CD4-positive, alpha-beta memory T cell (primary cell): ENCODE measurements at regions not wholly inside any gene's neighbourhood (a gene's known extent, or its start where the extent isn't known, plus 50 kb on each side); places are given as distances from the start of the nearest gene placed in this dataset.

Source experiments
- CTCF ChIA-PET: fragments of 350-600 bp; sonication (Branson Sonifier 250); formaldehyde crosslinking; loops from one replicate; lab custom pipeline; 2021; ENCODE audit warnings: inconsistent platforms; ENCODE audit not compliant: partially characterized antibody; lab: Charles Lee
- POLR2A ChIA-PET: fragments of 350-600 bp; sonication (Branson Sonifier 250); formaldehyde crosslinking; loops from one replicate; lab custom pipeline; 2021; ENCODE audit not compliant: partially characterized antibody; lab: Charles Lee
- DNase-seq, 5 donors: peaks; one replicate each; pipeline versions ENCODE4 v3.0.0 to v3.0.0-alpha.2; 2020 to 2022; ENCODE audit warnings: mixed read lengths in 1 of 5
- H3K27ac ChIP-seq: one replicate; pipeline ENCODE4 v1.7.0; 2013; ENCODE audit warnings: low read depth, low read length
- H3K27me3 ChIP-seq: 2 replicates; pipeline ENCODE4 v1.7.0; 2013; ENCODE audit warnings: mild to moderate bottlenecking, low read length, moderate library complexity; ENCODE audit not compliant: insufficient read depth
- H3K36me3 ChIP-seq: 2 replicates; pipeline ENCODE4 v1.7.0; 2013; ENCODE audit warnings: mild to moderate bottlenecking, low read length, moderate library complexity; ENCODE audit not compliant: insufficient read depth
- H3K4me1 ChIP-seq: 2 replicates; pipeline ENCODE4 v1.7.0; 2013; ENCODE audit warnings: mild to moderate bottlenecking, low read length, moderate library complexity; ENCODE audit not compliant: insufficient read depth
- H3K4me3 ChIP-seq, 2 donors: one replicate each; pipeline ENCODE4 v1.7.0; 2013; ENCODE audit warnings: low read length in 2 of 2, mild to moderate bottlenecking in 1 of 2
- H3K9me3 ChIP-seq, 2 donors: one replicate each; pipeline ENCODE4 v1.7.0; 2013; ENCODE audit warnings: low read length in 2 of 2, control low read depth in 1 of 2; ENCODE audit not compliant: control insufficient read depth in 1 of 2
- H3K27ac Mint-ChIP-seq, 7 donors: one replicate each; pipeline ENCODE4 v1.8.0; 2020 to 2021; ENCODE audit warnings: mixed read lengths in 7 of 7, mild to moderate bottlenecking in 6 of 7, inconsistent platforms in 3 of 7, moderate library complexity in 3 of 7
- H3K27me3 Mint-ChIP-seq, 2 donors: one replicate each; pipeline ENCODE4 v1.8.0; 2020 to 2021; ENCODE audit warnings: mixed read lengths in 2 of 2
- H3K36me3 Mint-ChIP-seq, 2 donors: one replicate each; pipeline ENCODE4 v1.8.0; 2020 to 2021; ENCODE audit warnings: mixed read lengths in 2 of 2, inconsistent platforms in 1 of 2, mild to moderate bottlenecking in 1 of 2
- H3K4me1 Mint-ChIP-seq, 4 donors: one replicate each; pipeline ENCODE4 v1.8.0; 2020 to 2021; ENCODE audit warnings: mixed read lengths in 4 of 4, mild to moderate bottlenecking in 1 of 4
- H3K4me3 Mint-ChIP-seq, 8 donors: one replicate each; pipeline ENCODE4 v1.8.0; 2020 to 2021; ENCODE audit warnings: mixed read lengths in 8 of 8, mild to moderate bottlenecking in 7 of 8, moderate library complexity in 6 of 8, inconsistent platforms in 3 of 8
- H3K9me3 Mint-ChIP-seq, 8 donors: one replicate each; pipeline ENCODE4 v1.8.0; 2020 to 2021; ENCODE audit warnings: mixed read lengths in 8 of 8, mild to moderate bottlenecking in 5 of 8, inconsistent platforms in 3 of 8, moderate library complexity in 1 of 8
- intact Hi-C: fragments of 100-400 bp; cut with micrococcal nuclease; formaldehyde crosslinking; loops from one replicate; pipeline ENCODE4 v1.15.1; 2023

DNA sequence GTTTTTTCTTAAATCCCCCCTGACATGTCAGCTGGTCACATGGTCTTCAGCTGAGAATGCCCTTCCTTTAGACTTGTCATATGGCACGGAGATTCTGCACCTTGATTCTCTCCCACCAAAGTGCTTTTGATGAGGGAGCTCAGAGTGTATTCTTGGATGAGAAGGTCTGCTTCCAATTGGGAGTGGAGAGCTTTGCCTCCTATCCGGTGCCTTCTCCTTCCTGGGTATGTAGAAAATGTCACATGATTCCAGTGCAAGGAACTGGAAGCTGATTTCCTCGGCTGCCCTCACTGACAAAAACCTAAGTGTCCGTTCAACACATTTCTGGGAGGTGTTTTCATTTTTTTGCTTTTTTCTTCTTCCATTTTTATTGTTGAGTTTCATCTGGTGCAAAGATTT is 197.2 kb downstream of the TFAP2C start:
- CTCF ChIA-PET = no interaction called here
- Mint-ChIP-seq H3K27me3 (peaks cover 5 to 12% of the 10 kb centered on the region in 2 donors), H3K4me3 (no peak overlapping the region), H3K36me3 (no peaks in the 10 kb centered on the region), H3K9me3 (peaks cover 0 to 11% (median 4%) of the 10 kb centered on the region in 8 donors), H3K27ac (no peak overlapping the region), H3K4me1 (peaks cover 0 to 1% (median 0%) of the 10 kb centered on the region in 4 donors)
- no peak overlapping the region for H3K27ac ChIP-seq
- no peak overlapping the region for H3K4me3 ChIP-seq
- H3K27me3 ChIP-seq = no peaks in the 10 kb centered on the region
- intact Hi-C loops = no loop called here
- POLR2A ChIA-PET = no interaction called here
- no peaks in the 10 kb centered on the region for H3K9me3 ChIP-seq
- H3K36me3 ChIP-seq = no peaks in the 10 kb centered on the region
- H3K4me1 ChIP-seq = no peaks in the 10 kb centered on the region
- no peak for DNase-seq

GRCh38 chr20:56826705-56827665 is 197.9 kb downstream of the TFAP2C start:
- peaks cover 0 to 1% (median 0%) of the 10 kb centered on the region in 4 donors for H3K4me1 Mint-ChIP-seq
- CTCF ChIA-PET = no interaction called here

GRCh38 chr20:56827763-56828162 is 198.7 kb downstream of the TFAP2C start:
- H3K27me3 ChIP-seq = no peaks in the 10 kb centered on the region
- ChIA-PET CTCF (no interaction called here), POLR2A (no interaction called here)
- H3K9me3 ChIP-seq = no peaks in the 10 kb centered on the region
- Mint-ChIP-seq H3K27ac (no peak overlapping the region), H3K36me3 (no peaks in the 10 kb centered on the region), H3K9me3 (peaks cover 0 to 14% (median 5%) of the 10 kb centered on the region in 8 donors), H3K27me3 (peaks cover 4 to 17% of the 10 kb centered on the region in 2 donors), H3K4me1 (peaks cover 0 to 1% (median 0%) of the 10 kb centered on the region in 4 donors), H3K4me3 (no peak overlapping the region)
- no peaks in the 10 kb centered on the region for H3K36me3 ChIP-seq
- intact Hi-C loops = no loop called here
- H3K4me3 ChIP-seq = no peak overlapping the region
- H3K27ac ChIP-seq = no peak overlapping the region
- no peaks in the 10 kb centered on the region for H3K4me1 ChIP-seq
- DNase-seq = no peak

More at GRCh38 chr20:56826705-56827665, 197.9 kb downstream of the TFAP2C start:
- Mint-ChIP-seq H3K36me3 (no peaks in the 10 kb centered on the region), H3K4me3 (no peak overlapping the region), H3K27ac (no peak overlapping the region), H3K27me3 (peaks cover 4 to 15% of the 10 kb centered on the region in 2 donors), H3K9me3 (peaks cover 0 to 14% (median 4%) of the 10 kb centered on the region in 8 donors)
- no peak for DNase-seq
- H3K4me3 ChIP-seq = no peak overlapping the region
- no peak overlapping the region for H3K27ac ChIP-seq
- intact Hi-C loops = no loop called here
- H3K9me3 ChIP-seq = no peaks in the 10 kb centered on the region
- H3K27me3 ChIP-seq = no peaks in the 10 kb centered on the region
- POLR2A ChIA-PET = no interaction called here
- H3K36me3 ChIP-seq = no peaks in the 10 kb centered on the region
- H3K4me1 ChIP-seq = no peaks in the 10 kb centered on the region

GRCh38 chr20:56828402-56828801 is 199.3 kb downstream of the TFAP2C start:
- Mint-ChIP-seq H3K36me3 (no peaks in the 10 kb centered on the region), H3K27ac (no peak overlapping the region), H3K4me1 (peaks cover 0 to 1% (median 0%) of the 10 kb centered on the region in 4 donors), H3K27me3 (peaks cover 4 to 17% of the 10 kb centered on the region in 2 donors), H3K4me3 (no peak overlapping the region), H3K9me3 (peaks cover 0 to 14% (median 4%) of the 10 kb centered on the region in 8 donors)
- ChIA-PET CTCF (no interaction called here), POLR2A (no interaction called here)
- Histone ChIP-seq H3K36me3 (no peaks in the 10 kb centered on the region), H3K27ac (no peak overlapping the region), H3K27me3 (no peaks in the 10 kb centered on the region), H3K4me1 (no peaks in the 10 kb centered on the region), H3K9me3 (no peaks in the 10 kb centered on the region), H3K4me3 (no peak overlapping the region)
- DNase-seq = no peak
- intact Hi-C loops = no loop called here

DNA sequence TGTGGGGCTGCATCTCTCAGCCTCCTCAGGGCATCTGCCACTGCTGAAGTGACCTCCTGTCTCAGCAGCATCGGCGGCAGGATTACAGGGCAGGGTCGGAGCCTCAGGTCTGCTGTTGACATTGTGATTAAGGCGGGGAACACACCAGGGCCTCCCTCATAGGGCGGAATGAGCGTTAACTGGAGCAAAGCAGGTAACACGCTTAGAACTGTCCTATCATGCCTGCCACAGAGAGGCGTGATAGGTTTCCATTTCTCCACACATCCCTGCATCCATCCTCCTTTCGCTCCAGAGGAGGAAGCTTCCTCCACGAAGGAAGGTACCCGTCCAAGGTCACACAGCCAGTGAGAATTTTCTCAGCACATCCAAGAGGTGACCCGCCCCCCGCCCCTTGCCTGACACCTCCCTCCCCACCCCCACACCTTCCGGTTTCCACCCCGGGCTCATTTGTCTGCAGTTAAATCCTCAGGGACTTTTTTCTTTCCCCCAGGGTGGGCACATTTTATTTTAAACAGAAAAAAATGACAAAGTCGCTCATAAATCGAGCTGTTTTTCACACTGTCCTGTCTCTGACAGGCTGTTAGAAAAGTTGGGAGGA is 200.8 kb downstream of the TFAP2C start:
- Histone ChIP-seq H3K4me3 (no peak overlapping the region), H3K27me3 (no peaks in the 10 kb centered on the region), H3K9me3 (no peaks in the 10 kb centered on the region), H3K36me3 (no peaks in the 10 kb centered on the region), H3K27ac (no peak overlapping the region), H3K4me1 (no peaks in the 10 kb centered on the region)
- Mint-ChIP-seq H3K36me3 (no peaks in the 10 kb centered on the region), H3K27ac (no peak overlapping the region), H3K27me3 (peaks cover 4 to 16% of the 10 kb centered on the region in 2 donors), H3K9me3 (peaks cover 0 to 11% (median 2%) of the 10 kb centered on the region in 8 donors), H3K4me1 (peaks cover 0 to 1% (median 0%) of the 10 kb centered on the region in 4 donors), H3K4me3 (no peak overlapping the region)
- intact Hi-C loops = no loop called here
- POLR2A ChIA-PET = no interaction called here
- DNase-seq = no peak
- CTCF ChIA-PET = no interaction called here

- H3K27ac ChIP-seq = no peak overlapping the region
- no peaks in the 10 kb centered on the region for H3K4me1 ChIP-seq
- no peaks in the 10 kb centered on the region for H3K36me3 ChIP-seq
- H3K9me3 ChIP-seq = no peaks in the 10 kb centered on the region
- Mint-ChIP-seq H3K27me3 (peaks cover 4 to 16% of the 10 kb centered on the region in 2 donors), H3K4me3 (no peak overlapping the region), H3K9me3 (peaks cover 0 to 11% (median 2%) of the 10 kb centered on the region in 8 donors), H3K36me3 (no peaks in the 10 kb centered on the region), H3K4me1 (peaks cover 0 to 1% (median 0%) of the 10 kb centered on the region in 4 donors), H3K27ac (no peak overlapping the region)
- no peak overlapping the region for H3K4me3 ChIP-seq
- no peaks in the 10 kb centered on the region for H3K27me3 ChIP-seq
- intact Hi-C loops = no loop called here
- DNase-seq = no peak
- ChIA-PET POLR2A (no interaction called here), CTCF (no interaction called here)
Observed at GRCh38 chr20:56831795-56832194, 202.7 kb downstream of the TFAP2C start.

GRCh38 chr20:56833427-56833826 is 204.3 kb downstream of the TFAP2C start:
- Mint-ChIP-seq H3K4me3 (no peak overlapping the region), H3K27me3 (peaks cover 4 to 13% of the 10 kb centered on the region in 2 donors), H3K9me3 (peaks cover 0 to 11% (median 2%) of the 10 kb centered on the region in 8 donors), H3K27ac (peak overlapping the region in 1 of 7 donors; percentile 77), H3K4me1 (peaks cover 0 to 1% (median 0%) of the 10 kb centered on the region in 4 donors), H3K36me3 (no peaks in the 10 kb centered on the region)
- intact Hi-C loops = no loop called here
- Histone ChIP-seq H3K4me3 (no peak overlapping the region), H3K27me3 (no peaks in the 10 kb centered on the region), H3K36me3 (no peaks in the 10 kb centered on the region), H3K27ac (no peak overlapping the region), H3K9me3 (no peaks in the 10 kb centered on the region), H3K4me1 (no peaks in the 10 kb centered on the region)
- DNase-seq = no peak
- POLR2A ChIA-PET = no interaction called here
- CTCF ChIA-PET = no interaction called here
